22Rv1 (cell line): ENCODE measurements at regions not wholly inside any gene's neighbourhood (a gene's known extent, or its start where the extent isn't known, plus 50 kb on each side); places are given as distances from the start of the nearest gene placed in this dataset.

Experiments
- H3K27ac ChIP-seq: fragments of 450-650 bp; 2 replicates; pipeline ENCODE4 v1.5.1; 2017
- CTCF ChIP-seq: fragments of 450-650 bp; IDR thresholded peaks from 2 replicates; pipeline ENCODE4 v1.5.1; 2017; ENCODE audit warnings: mild to moderate bottlenecking
- ZFX ChIP-seq: fragments of 450-650 bp; IDR thresholded peaks from 2 replicates; pipeline ENCODE4 v1.6.1; 2017; ENCODE audit warnings: antibody characterized with exemption, borderline replicate concordance

- TF ChIP-seq ZFX (no peak), CTCF (no peak)
- H3K27ac ChIP-seq: no peak overlapping the region
These were observed 452.6 kb downstream of the ZNF536 start for GRCh38 chr19:30824809-30825208.

DNA sequence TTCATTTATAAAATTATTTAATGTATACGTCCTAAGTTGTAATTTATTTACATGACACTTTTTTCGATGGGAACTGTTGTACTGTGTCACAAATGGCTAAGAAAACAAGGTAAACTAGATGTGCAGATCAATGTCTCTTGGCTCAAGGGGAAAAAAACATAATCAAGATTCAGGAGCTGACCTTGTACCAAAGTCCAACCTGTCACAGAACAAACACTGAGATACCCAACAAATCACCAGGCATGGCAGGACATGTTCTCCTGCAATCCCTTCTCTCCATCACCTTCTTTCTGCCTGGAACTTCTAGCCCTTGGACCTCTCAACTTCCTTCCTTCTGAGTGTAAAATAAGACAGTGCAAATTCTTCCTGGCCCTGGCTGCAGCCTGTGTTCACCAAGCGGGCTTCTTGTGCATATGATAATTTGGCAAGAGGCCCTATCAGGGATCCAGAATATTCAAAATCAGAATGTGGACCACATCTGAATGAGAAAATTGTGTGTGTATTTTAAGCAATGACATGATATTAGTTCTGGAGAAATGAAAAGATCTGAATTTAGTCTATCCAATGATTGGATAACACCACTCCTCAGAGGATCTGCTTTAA is 445.9 kb downstream of the ZNF536 start:
- H3K27ac ChIP-seq: no peak overlapping the region
- TF ChIP-seq ZFX (no peak), CTCF (no peak)

DNA sequence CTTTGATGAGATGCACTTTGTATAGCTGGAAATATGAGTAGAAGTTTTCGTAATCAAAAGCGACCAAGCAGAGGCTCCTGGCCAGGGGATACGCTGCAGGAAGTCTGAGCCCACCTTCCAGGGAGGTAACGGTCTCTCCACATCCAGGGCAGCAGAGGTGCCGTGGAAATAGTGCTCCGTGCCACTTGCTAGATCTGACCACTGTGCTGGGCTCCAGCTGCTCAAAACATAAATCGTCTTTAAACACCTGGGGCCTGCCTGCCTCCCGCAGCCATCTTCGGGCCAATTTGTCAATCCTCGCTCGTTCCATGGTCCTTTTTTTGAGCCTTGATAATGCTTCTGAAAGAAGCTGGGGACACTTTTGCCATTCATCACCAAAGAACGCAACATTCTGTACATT is 445.0 kb downstream of the ZNF536 start:
- no peak for TF ChIP-seq ZFX
- TF ChIP-seq CTCF: no peak
- no peak overlapping the region for H3K27ac ChIP-seq

- TF ChIP-seq CTCF (no peak), ZFX (no peak)
These were observed 443.9 kb downstream of the ZNF536 start for GRCh38 chr19:30815889-30816580.

DNA sequence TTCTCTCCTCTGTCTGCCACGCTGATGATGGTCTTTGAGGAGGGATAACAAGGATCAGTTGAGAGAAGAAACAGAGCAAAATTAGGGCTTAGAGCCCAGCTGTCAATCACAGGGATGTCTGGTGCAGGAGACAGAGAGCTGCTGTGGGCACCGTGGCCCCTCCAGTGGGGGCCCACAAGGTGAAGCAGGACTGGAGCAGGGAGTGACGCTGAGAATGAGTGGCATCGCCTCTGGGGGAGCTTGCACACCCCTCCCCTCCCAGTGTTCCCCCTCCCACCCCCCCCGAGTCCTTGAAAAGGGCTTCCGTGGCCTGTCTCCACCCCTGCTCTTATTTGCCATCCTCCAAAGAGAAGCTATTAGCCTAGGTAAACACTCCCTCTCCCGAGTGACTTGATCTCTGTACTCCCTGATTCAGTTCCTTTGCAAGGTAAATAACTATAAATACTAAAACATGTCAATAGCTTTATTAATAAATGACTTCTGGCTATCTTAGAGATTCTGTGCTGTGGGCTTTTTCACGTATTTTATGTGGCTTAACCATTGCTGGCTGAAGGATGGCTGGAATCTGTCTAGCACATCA is 440.0 kb downstream of the ZNF536 start:
- no peak overlapping the region for H3K27ac ChIP-seq
- TF ChIP-seq CTCF: no peak
- TF ChIP-seq ZFX: no peak

More at GRCh38 chr19:30815889-30816580, 443.9 kb downstream of the ZNF536 start:
- H3K27ac ChIP-seq: no peak overlapping the region

GRCh38 chr19:30811397-30812098 is 439.4 kb downstream of the ZNF536 start:
- no peak for TF ChIP-seq CTCF
- no peak overlapping the region for H3K27ac ChIP-seq

DNA sequence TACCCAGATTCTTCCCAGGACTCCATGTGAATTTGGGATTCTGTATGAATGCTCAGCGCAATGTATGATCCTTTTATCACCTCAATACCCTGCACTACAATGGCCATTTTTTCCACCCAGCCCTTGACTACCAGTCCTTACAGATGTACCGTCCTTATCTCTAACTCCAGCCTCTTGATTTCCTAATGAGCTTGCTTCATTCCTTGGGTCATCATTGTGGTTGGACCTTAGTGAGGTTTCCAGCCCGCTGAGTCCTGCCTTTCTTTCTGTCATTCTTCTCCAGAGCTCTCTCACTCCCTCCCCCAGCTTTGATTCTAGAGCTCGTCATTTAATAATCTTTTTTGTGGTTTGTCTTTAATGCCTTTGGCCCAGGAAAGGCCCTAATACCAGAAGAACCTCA is 438.5 kb downstream of the ZNF536 start:
- TF ChIP-seq ZFX: no peak
- TF ChIP-seq CTCF: no peak
- H3K27ac ChIP-seq: no peak overlapping the region
